ENCODE measurements at regions not wholly inside any gene's neighbourhood (a gene's known extent, or its start where the extent isn't known, plus 50 kb on each side); places are given as distances from the start of the nearest gene placed in this dataset.

DNA sequence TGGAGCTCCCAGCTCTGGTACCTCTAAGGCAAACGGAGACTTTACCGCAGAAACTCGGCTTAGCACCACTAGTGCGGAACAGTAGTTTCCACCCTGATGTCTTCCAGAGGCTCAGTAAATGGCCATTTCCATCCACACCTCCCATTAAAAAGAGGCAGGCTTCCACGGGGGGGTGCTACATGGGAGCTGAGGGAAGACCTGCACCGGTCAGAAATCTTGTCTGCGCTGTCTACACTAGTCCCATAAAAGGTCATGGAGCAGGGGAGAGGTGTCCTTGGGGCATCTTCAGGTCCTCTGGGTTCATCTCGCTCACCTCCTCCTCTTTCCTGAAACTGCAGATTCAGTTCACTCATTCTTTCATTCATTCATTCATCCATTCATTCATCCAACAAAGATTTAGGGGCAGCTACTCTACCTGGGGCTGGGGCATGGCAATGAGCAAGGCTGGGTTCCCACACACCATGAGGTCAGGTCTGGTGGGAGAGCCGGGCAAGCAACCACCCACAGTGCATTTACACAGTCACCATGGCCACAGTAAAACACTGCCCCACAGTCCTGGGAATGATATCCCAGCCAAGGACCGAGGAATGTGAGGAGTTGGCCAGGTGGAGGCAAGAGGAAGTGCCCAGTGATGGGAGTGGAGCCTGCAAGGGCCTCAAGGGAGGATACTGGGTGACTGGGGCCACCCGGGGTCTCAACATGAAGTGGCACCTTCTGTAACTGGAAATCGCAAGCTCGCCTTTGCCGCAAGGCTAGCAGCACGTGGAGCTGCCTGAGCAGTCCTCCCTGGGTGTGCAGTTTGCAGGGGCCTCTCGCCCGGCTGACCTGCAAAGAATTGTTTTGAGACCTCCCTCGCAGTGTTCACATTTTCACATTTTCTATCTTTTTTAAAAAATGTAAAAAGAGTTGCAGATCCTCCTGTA, 180.2 kb upstream of the RAB6C start:
- Histone ChIP-seq H3K4me3 (ENCODE audit: insufficient read depth, low read length) (no peak overlapping the region), H3K36me3 (ENCODE audit: insufficient read depth, low read length) (no peaks in the 10 kb centered on the region), H4K20me1 (ENCODE audit: insufficient read depth, low read length) (no peaks in the 10 kb centered on the region), H2AFZ (ENCODE audit: low read length) (no peak overlapping the region), H3K79me2 (ENCODE audit: insufficient read depth, low read length) (no peaks in the 10 kb centered on the region), H3K9me3 (ENCODE audit: low read depth, low read length) (no peaks in the 10 kb centered on the region), H3K27ac (ENCODE audit: low read depth, low read length) (no peak overlapping the region), H3K4me2 (ENCODE audit: insufficient read depth, low read length) (no peak overlapping the region), H3K4me1 (ENCODE audit: insufficient read depth, low read length) (no peaks in the 10 kb centered on the region), H3K27me3 (ENCODE audit: insufficient read depth, low read length) (no peaks in the 10 kb centered on the region)
- TF ChIP-seq, protein P1, sequence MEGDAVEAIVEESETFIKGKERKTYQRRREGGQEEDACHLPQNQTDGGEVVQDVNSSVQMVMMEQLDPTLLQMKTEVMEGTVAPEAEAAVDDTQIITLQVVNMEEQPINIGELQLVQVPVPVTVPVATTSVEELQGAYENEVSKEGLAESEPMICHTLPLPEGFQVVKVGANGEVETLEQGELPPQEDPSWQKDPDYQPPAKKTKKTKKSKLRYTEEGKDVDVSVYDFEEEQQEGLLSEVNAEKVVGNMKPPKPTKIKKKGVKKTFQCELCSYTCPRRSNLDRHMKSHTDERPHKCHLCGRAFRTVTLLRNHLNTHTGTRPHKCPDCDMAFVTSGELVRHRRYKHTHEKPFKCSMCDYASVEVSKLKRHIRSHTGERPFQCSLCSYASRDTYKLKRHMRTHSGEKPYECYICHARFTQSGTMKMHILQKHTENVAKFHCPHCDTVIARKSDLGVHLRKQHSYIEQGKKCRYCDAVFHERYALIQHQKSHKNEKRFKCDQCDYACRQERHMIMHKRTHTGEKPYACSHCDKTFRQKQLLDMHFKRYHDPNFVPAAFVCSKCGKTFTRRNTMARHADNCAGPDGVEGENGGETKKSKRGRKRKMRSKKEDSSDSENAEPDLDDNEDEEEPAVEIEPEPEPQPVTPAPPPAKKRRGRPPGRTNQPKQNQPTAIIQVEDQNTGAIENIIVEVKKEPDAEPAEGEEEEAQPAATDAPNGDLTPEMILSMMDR (IDR thresholded peaks at IDR 0.05; ENCODE audit: extremely low read depth, low read depth, low read length): no peak
- no peak for DNase-seq (ENCODE audit: insufficient read length, low spot score, missing footprints)

DNA sequence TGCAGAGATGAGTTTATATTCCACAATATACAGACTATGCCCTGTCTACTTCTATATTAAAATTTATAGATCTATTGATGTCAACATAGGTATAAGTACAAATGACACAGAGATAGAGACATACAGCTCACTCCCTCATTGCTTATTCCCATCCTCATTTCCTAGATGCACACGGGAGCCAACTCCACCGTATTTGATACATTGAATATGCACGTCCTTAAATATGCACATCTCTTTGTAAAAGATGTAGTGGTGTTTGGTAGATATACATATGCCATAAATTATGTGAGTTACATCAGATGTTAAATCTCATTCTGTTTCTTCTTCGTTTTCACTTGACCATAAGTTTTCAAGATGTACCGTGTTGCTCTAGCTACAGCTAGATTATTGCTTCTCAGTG, 179.2 kb upstream of the RAB6C start:
- no peaks in the 10 kb centered on the region for H4K20me1 ChIP-seq (ENCODE audit: insufficient read depth, low read length)
- no peaks in the 10 kb centered on the region for H3K79me2 ChIP-seq (ENCODE audit: insufficient read depth, low read length)
- H3K27ac ChIP-seq (ENCODE audit: low read depth, low read length): no peak overlapping the region
- no peaks in the 10 kb centered on the region for H3K36me3 ChIP-seq (ENCODE audit: insufficient read depth, low read length)
- no peaks in the 10 kb centered on the region for H3K4me1 ChIP-seq (ENCODE audit: insufficient read depth, low read length)
- H3K4me2 ChIP-seq (ENCODE audit: insufficient read depth, low read length): no peak overlapping the region
- H2AFZ ChIP-seq (ENCODE audit: low read length): no peak overlapping the region
- H3K4me3 ChIP-seq (ENCODE audit: insufficient read depth, low read length): no peak overlapping the region
- no peaks in the 10 kb centered on the region for H3K27me3 ChIP-seq (ENCODE audit: insufficient read depth, low read length)
- no peaks in the 10 kb centered on the region for H3K9me3 ChIP-seq (ENCODE audit: low read depth, low read length)
- TF ChIP-seq, protein P1 (IDR thresholded peaks at IDR 0.05; ENCODE audit: extremely low read depth, low read depth, low read length): no peak
- no peak for DNase-seq (ENCODE audit: insufficient read length, low spot score, missing footprints)

DNA sequence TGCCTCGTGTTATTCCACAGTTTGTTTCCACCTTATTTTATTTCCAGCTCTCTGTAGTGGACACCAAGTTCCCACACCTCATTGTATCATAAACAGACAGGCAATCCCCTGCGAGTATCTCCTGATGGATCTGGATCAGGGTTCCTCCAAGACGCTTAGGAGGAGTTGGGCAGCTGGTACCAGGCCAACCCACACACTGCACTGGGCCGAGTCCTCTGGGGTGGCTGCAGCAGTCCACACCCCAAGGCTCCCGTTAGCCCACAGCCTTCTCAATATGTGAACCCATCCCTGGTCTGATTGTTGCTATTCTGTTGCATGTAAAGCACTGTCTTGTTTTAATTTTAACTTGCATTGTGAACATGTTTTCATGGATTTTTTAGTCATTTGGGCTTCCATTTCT, 178.8 kb upstream of the RAB6C start:
- H3K27me3 ChIP-seq (ENCODE audit: insufficient read depth, low read length): no peaks in the 10 kb centered on the region
- TF ChIP-seq, protein P1 (IDR thresholded peaks at IDR 0.05; ENCODE audit: extremely low read depth, low read depth, low read length): no peak
- no peak for DNase-seq (ENCODE audit: insufficient read length, low spot score, missing footprints)

DNA sequence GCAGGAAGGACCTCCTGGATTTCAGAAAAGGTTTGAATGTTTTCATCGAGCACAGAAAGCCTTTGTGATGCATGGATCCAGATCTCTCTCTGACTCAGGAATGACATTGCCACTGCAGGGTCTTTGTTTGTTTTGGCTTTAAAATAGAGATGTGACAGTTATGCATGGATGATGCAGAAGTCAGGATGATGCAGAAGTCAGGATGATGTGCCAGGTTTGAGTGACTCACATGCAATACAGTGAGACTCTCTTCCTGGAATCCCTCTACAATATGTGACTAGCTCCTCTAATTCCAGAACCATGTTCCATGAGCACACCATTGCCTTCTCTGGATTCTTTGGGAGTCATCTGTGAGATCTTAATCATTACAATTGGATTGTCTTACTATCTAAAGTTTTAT, 177.9 kb upstream of the RAB6C start:
- Histone ChIP-seq H3K27ac (ENCODE audit: low read depth, low read length) (no peak overlapping the region), H3K36me3 (ENCODE audit: insufficient read depth, low read length) (no peaks in the 10 kb centered on the region), H3K4me2 (ENCODE audit: insufficient read depth, low read length) (no peak overlapping the region), H2AFZ (ENCODE audit: low read length) (no peak overlapping the region), H4K20me1 (ENCODE audit: insufficient read depth, low read length) (no peaks in the 10 kb centered on the region), H3K27me3 (ENCODE audit: insufficient read depth, low read length) (no peaks in the 10 kb centered on the region), H3K4me1 (ENCODE audit: insufficient read depth, low read length) (no peaks in the 10 kb centered on the region), H3K9me3 (ENCODE audit: low read depth, low read length) (no peaks in the 10 kb centered on the region), H3K4me3 (ENCODE audit: insufficient read depth, low read length) (no peak overlapping the region), H3K79me2 (ENCODE audit: insufficient read depth, low read length) (no peaks in the 10 kb centered on the region)
- DNase-seq (ENCODE audit: insufficient read length, low spot score, missing footprints): no peak
- TF ChIP-seq, protein P1 (IDR thresholded peaks at IDR 0.05; ENCODE audit: extremely low read depth, low read depth, low read length): no peak

More for the DNA sequence above, 178.8 kb upstream of the RAB6C start:
- Histone ChIP-seq H3K79me2 (ENCODE audit: insufficient read depth, low read length) (no peaks in the 10 kb centered on the region), H3K9me3 (ENCODE audit: low read depth, low read length) (no peaks in the 10 kb centered on the region), H3K4me2 (ENCODE audit: insufficient read depth, low read length) (no peak overlapping the region), H3K36me3 (ENCODE audit: insufficient read depth, low read length) (no peaks in the 10 kb centered on the region), H3K4me1 (ENCODE audit: insufficient read depth, low read length) (no peaks in the 10 kb centered on the region), H3K4me3 (ENCODE audit: insufficient read depth, low read length) (no peak overlapping the region), H2AFZ (ENCODE audit: low read length) (no peak overlapping the region), H3K27ac (ENCODE audit: low read depth, low read length) (no peak overlapping the region), H4K20me1 (ENCODE audit: insufficient read depth, low read length) (no peaks in the 10 kb centered on the region)
